OCI-LY3 (cell line): ENCODE measurements at regions not wholly inside any gene's neighbourhood (a gene's known extent, or its start where the extent isn't known, plus 50 kb on each side); places are given as distances from the start of the nearest gene placed in this dataset.

ENCODE experiments used
- H2AFZ ChIP-seq: fragments of 200-600, 300-600 bp; shearing (Covaris generic); 2 replicates; pipeline ENCODE4 v1.6.0; 2014; ENCODE audit warnings: antibody characterized with exemption, low read depth, low read length
- H3K27ac ChIP-seq: fragments of 200-600, 300-600 bp; sonication (generic); 2 replicates; pipeline ENCODE4 v1.5.1; 2014; ENCODE audit warnings: mild to moderate bottlenecking, low read length, moderate library complexity, mixed read lengths
- H3K27me3 ChIP-seq: fragments of 200-600, 300-600 bp; sonication (generic); 2 replicates; pipeline ENCODE4 v1.6.1; 2014; ENCODE audit warnings: low read depth, low read length, mixed read lengths
- H3K36me3 ChIP-seq: fragments of 200-600, 300-600 bp; sonication (generic); replicated peaks from 2 replicates; pipeline ENCODE3; 2014; ENCODE audit warnings: low read depth, low read length, mixed read lengths
- H3K4me1 ChIP-seq: fragments of 300-600, 200-600 bp; sonication (generic); 2 replicates; pipeline ENCODE4 v1.6.1; 2014; ENCODE audit warnings: low read length, mixed read lengths
- H3K4me2 ChIP-seq: fragments of 200-600, 300-600 bp; sonication (generic); 2 replicates; pipeline ENCODE4 v1.6.1; 2014; ENCODE audit warnings: low read length, mixed read lengths
- H3K4me3 ChIP-seq: fragments of 300-600, 200-600 bp; sonication (generic); 2 replicates; pipeline ENCODE4 v1.5.1; 2014; ENCODE audit warnings: antibody characterized with exemption, mild to moderate bottlenecking, low read length, moderate library complexity
- H3K79me2 ChIP-seq: fragments of 300-600, 200-600 bp; shearing (Covaris generic); 2 replicates; pipeline ENCODE4 v1.6.1; 2014; ENCODE audit warnings: mild to moderate bottlenecking, low read length, mixed read lengths
- H3K9ac ChIP-seq: fragments of 300-600, 200-600 bp; shearing (Covaris generic); 2 replicates; pipeline ENCODE4 v1.6.0; 2014; ENCODE audit warnings: mild to moderate bottlenecking, low read length, moderate library complexity
- H3K9me3 ChIP-seq: fragments of 200-600, 300-600 bp; shearing (Covaris generic); 2 replicates; pipeline ENCODE4 v1.6.1; 2014; ENCODE audit warnings: low read length, mixed read lengths; ENCODE audit not compliant: insufficient read depth
- H4K20me1 ChIP-seq: fragments of 200-600, 300-600 bp; sonication (generic); 2 replicates; pipeline ENCODE4 v1.6.1; 2016; ENCODE audit warnings: low read length, mixed read lengths; ENCODE audit not compliant: insufficient read depth
- EZH2phosphoT487 ChIP-seq: fragments of 200-600 bp; shearing (Covaris generic); IDR thresholded peaks from 2 replicates; pipeline ENCODE4 v1.6.1; 2018; ENCODE audit warnings: antibody characterized with exemption, mixed run types, low read depth
- TF ChIP-seq, protein P1 (sequence below): fragments of 200-600, 300-600 bp; sonication (generic); IDR thresholded peaks from 2 replicates; pipeline ENCODE4 v1.5.1; 2014; ENCODE audit warnings: antibody characterized with exemption, low read length, low read depth

GRCh38 chr7:46478046-46478445, 557.0 kb upstream of the IGFBP3 start:
- Histone ChIP-seq H3K27ac (no peak overlapping the region), H3K27me3 (no peaks in the 10 kb centered on the region), H3K4me1 (no peaks in the 10 kb centered on the region), H3K9me3 (no peaks in the 10 kb centered on the region; the same call in 1 of the 2 replicates), H3K79me2 (no peaks in the 10 kb centered on the region), H3K4me3 (no peak overlapping the region), H3K9ac (no peak overlapping the region), H3K4me2 (no peak overlapping the region), H4K20me1 (no peaks in the 10 kb centered on the region), H3K36me3 (no peaks in the 10 kb centered on the region), H2AFZ (no peak overlapping the region)
- no peak for TF ChIP-seq EZH2phosphoT487
- TF ChIP-seq, protein P1, sequence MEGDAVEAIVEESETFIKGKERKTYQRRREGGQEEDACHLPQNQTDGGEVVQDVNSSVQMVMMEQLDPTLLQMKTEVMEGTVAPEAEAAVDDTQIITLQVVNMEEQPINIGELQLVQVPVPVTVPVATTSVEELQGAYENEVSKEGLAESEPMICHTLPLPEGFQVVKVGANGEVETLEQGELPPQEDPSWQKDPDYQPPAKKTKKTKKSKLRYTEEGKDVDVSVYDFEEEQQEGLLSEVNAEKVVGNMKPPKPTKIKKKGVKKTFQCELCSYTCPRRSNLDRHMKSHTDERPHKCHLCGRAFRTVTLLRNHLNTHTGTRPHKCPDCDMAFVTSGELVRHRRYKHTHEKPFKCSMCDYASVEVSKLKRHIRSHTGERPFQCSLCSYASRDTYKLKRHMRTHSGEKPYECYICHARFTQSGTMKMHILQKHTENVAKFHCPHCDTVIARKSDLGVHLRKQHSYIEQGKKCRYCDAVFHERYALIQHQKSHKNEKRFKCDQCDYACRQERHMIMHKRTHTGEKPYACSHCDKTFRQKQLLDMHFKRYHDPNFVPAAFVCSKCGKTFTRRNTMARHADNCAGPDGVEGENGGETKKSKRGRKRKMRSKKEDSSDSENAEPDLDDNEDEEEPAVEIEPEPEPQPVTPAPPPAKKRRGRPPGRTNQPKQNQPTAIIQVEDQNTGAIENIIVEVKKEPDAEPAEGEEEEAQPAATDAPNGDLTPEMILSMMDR, result no peak

DNA sequence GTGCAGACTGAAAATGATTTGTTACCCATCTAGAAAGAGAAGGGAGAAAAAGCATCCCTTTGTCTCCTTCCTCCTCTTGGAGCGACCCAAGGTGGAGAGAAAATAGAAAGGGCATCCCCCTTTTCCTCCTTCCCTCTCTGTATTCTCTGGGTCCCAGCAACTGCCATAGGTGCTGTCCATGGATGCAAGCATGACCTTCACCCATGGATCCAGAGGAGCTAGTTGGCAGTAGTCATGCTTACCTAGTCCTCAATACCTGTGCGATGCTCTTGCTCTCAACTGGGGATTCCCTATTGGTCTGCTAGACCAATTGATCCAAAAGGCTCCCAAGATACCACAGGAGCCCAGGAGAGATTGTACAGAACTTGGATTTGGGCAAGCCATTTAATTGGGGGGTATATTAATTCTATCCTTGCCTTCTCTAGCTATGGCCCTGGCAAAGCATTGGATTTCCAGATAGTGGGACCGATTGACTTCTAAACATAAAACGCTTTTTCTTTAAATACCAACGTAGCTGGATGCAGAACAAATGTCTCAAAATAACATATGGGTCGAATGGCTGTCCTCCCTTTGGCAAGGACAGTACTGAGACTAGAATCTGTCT, 547.8 kb upstream of the IGFBP3 start:
- Histone ChIP-seq H3K27me3 (no peaks in the 10 kb centered on the region), H3K36me3 (peaks cover 4% of the 10 kb centered on the region), H3K27ac (no peak overlapping the region), H3K4me3 (no peak overlapping the region), H3K4me2 (no peak overlapping the region), H4K20me1 (no peaks in the 10 kb centered on the region), H2AFZ (no peak overlapping the region), H3K4me1 (no peaks in the 10 kb centered on the region), H3K9ac (no peak overlapping the region), H3K79me2 (no peaks in the 10 kb centered on the region), H3K9me3 (peaks cover 55% of the 10 kb centered on the region)
- TF ChIP-seq EZH2phosphoT487, result no peak
- TF ChIP-seq, protein P1, result no peak

- Histone ChIP-seq H3K27ac (no peak overlapping the region), H3K9me3 (peaks cover 21% of the 10 kb centered on the region), H2AFZ (no peak overlapping the region), H3K4me3 (no peak overlapping the region), H3K79me2 (no peaks in the 10 kb centered on the region), H3K4me2 (no peak overlapping the region), H3K4me1 (no peaks in the 10 kb centered on the region), H3K36me3 (peaks cover 3% of the 10 kb centered on the region), H4K20me1 (no peaks in the 10 kb centered on the region), H3K9ac (no peak overlapping the region), H3K27me3 (no peaks in the 10 kb centered on the region)
- TF ChIP-seq EZH2phosphoT487, result no peak
- TF ChIP-seq, protein P1, result no peak
Observed at GRCh38 chr7:46463170-46463569, 542.1 kb upstream of the IGFBP3 start.

DNA sequence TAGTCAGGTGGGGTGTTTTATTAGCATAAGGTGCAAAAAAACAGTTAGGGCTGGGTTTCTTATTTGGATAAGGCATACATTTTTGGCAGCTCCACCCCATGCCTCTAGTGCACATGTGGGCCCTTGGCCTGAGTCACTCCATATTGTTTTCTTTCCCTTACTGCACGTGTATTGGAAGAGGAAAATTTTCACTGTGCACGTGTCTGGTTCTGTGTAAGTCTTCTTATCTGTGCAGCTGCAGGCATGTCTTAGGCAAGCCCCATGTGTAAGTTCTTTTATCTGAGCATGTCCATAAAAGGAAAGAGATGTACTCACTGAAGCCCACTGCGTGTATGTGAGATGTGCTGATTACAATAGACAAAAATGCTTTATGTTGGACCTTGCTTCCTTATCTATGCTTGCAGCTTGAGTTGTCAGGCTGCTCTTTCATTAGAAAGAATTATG, 540.3 kb upstream of the IGFBP3 start:
- Histone ChIP-seq H3K4me2 (no peak overlapping the region), H3K27ac (no peak overlapping the region)

More for the DNA sequence above, 540.3 kb upstream of the IGFBP3 start:
- no peaks in the 10 kb centered on the region for H4K20me1 ChIP-seq
- no peaks in the 10 kb centered on the region for H3K27me3 ChIP-seq
- H3K4me3 ChIP-seq, result no peak overlapping the region
- TF ChIP-seq, protein P1, result no peak
- TF ChIP-seq EZH2phosphoT487, result no peak
- no peak overlapping the region for H3K9ac ChIP-seq
- H3K4me1 ChIP-seq, result no peaks in the 10 kb centered on the region
- no peaks in the 10 kb centered on the region for H3K79me2 ChIP-seq
- H3K36me3 ChIP-seq, result peaks cover 3% of the 10 kb centered on the region
- H3K9me3 ChIP-seq, result peaks cover 4% of the 10 kb centered on the region; the same call in 1 of the 2 replicates
- H2AFZ ChIP-seq, result no peak overlapping the region
